ENCODE measurements at regions not wholly inside any gene's neighbourhood (a gene's known extent, or its start where the extent isn't known, plus 50 kb on each side); places are given as distances from the start of the nearest gene placed in this dataset.

- TF ChIP-seq ZNF274 (IDR thresholded peaks at IDR 0.05; ENCODE audit: low read depth, low read length) (no peak), SUZ12 (IDR thresholded peaks at IDR 0.05; ENCODE audit: extremely low read depth, insufficient read depth, insufficient read length) (no peak)
Measured at GRCh38 chr2:82636402-82637020, 1822.6 kb downstream of the SUCLG1 start.

Data from NT2/D1 (cell line).